G401.6 (cell line): ENCODE measurements at regions not wholly inside any gene's neighbourhood (a gene's known extent, or its start where the extent isn't known, plus 50 kb on each side); places are given as distances from the start of the nearest gene placed in this dataset.
"Not testable (repeated sequence)": the region's sequence is repeated elsewhere in the genome, so short reads cannot be mapped to it uniquely, and the experiment has no call there.

Experiments used
- FAIRE-seq: peaks from 2 replicates; lab custom pipeline; 2012; peaks lifted over from hg19 to GRCh38; lab: Jason Lieb, UNC

- FAIRE-seq = no peak
These were observed 53.5 kb downstream of the FOXD2 start for GRCh38 chr1:47491341-47491753.

- FAIRE-seq = no peak
These were observed 57.4 kb downstream of the FOXD2 start for GRCh38 chr1:47495176-47495713.

- FAIRE-seq = peak; percentile 17
These were observed 60.7 kb downstream of the FOXD2 start for GRCh38 chr1:47498551-47498950.

GRCh38 chr1:47501069-47501468 is 63.2 kb downstream of the FOXD2 start:
- no peak for FAIRE-seq

- FAIRE-seq = no peak
These were observed 65.0 kb downstream of the FOXD2 start for GRCh38 chr1:47502746-47503370.

GRCh38 chr1:47504840-47505239 is 67.0 kb downstream of the FOXD2 start:
- FAIRE-seq = not testable (repeated sequence)

- no peak for FAIRE-seq
These were observed 67.4 kb downstream of the FOXD2 start for GRCh38 chr1:47505267-47505666.

GRCh38 chr1:47506053-47506452 is 68.2 kb downstream of the FOXD2 start:
- no peak for FAIRE-seq

GRCh38 chr1:47507144-47507543 is 69.3 kb downstream of the FOXD2 start:
- no peak for FAIRE-seq

- FAIRE-seq = no peak
These were observed 70.2 kb downstream of the FOXD2 start for GRCh38 chr1:47507881-47508701.

GRCh38 chr1:47508702-47509431 is 71.0 kb downstream of the FOXD2 start:
- FAIRE-seq = no peak

GRCh38 chr1:47510282-47510811 is 72.5 kb downstream of the FOXD2 start:
- FAIRE-seq = no peak

GRCh38 chr1:47511825-47512224 is 74.0 kb downstream of the FOXD2 start:
- FAIRE-seq = no peak

- no peak for FAIRE-seq
These were observed 75.5 kb downstream of the FOXD2 start for GRCh38 chr1:47513393-47513792.

- no peak for FAIRE-seq
These were observed 76.4 kb downstream of the FOXD2 start for GRCh38 chr1:47514229-47514628.

- no peak for FAIRE-seq
These were observed 77.4 kb downstream of the FOXD2 start for GRCh38 chr1:47515164-47515789.

- FAIRE-seq = no peak
These were observed 80.1 kb downstream of the FOXD2 start for GRCh38 chr1:47517946-47518345.

- FAIRE-seq = no peak
These were observed 81.6 kb downstream of the FOXD2 start for GRCh38 chr1:47519491-47519890.

GRCh38 chr1:47519971-47520370 is 82.1 kb downstream of the FOXD2 start:
- FAIRE-seq = no peak

- no peak for FAIRE-seq
These were observed 83.4 kb downstream of the FOXD2 start for GRCh38 chr1:47521034-47521881.
